ENCODE measurements at regions not wholly inside any gene's neighbourhood (a gene's known extent, or its start where the extent isn't known, plus 50 kb on each side); places are given as distances from the start of the nearest gene placed in this dataset.

DNA sequence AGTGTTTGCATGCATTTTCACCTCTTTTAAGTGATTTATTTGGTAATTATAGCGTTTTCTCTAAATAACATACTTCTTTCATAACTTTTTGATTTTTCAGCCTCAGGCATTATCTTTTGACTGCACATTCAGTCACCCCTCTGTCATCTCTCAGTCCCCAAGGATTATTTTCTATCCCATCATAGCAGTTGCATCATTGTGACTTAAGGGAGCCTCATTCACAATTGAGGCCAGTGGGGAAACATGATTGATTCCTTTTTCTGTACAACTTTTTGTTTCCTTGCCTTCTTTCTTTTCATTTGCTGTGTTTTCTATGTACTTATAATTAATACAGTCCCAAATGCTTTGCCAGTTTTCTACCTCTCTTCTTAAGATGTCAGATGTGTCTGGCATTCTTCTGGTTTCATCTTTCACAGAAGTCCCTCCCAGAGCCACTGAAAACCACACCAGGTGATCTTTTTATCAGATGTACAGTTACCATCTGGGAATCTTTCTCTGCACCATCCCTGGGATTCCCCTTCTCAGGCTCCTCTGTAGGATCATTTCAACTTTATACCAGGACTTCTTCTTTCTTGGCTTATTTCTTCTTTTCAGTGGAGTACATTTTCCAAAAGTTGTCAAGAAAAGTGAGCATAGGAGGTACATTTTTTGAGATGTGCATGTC lies 151.4 kb downstream of the RAP2B start:
- Histone ChIP-seq H3K27me3 (ENCODE audit: insufficient read depth, low read length) (no peaks in the 10 kb centered on the region), H3K36me3 (ENCODE audit: control insufficient read depth in 1 of 2, insufficient read depth in 2 of 2, low read length in 2 of 2) (no peaks in the 10 kb centered on the region), H3K79me2 (ENCODE audit: insufficient read depth, low read length) (no peaks in the 10 kb centered on the region), H4K20me1 (ENCODE audit: insufficient read depth) (no peaks in the 10 kb centered on the region), H3K4me1 (ENCODE audit: control insufficient read depth in 1 of 2, insufficient read depth in 2 of 2, low read length in 2 of 2) (no peaks in the 10 kb centered on the region), H3K4me2 (ENCODE audit: low read length) (no peak overlapping the region), H3K9me2 (ENCODE audit: insufficient read depth) (no peaks in the 10 kb centered on the region), H3K9me3 (ENCODE audit: control insufficient read depth in 1 of 2, insufficient read depth in 1 of 2, low read depth in 1 of 2, low read length in 2 of 2) (no peaks in the 10 kb centered on the region), H3K27ac (ENCODE audit: low read depth, low read length) (no peak overlapping the region), H3K4me3 (replicated peaks in 1 of 2; ENCODE audit: low read depth in 1 of 2, low read length in 2 of 2) (no peak overlapping the region), H3K9ac (ENCODE audit: low read length) (no peak overlapping the region), H2AFZ (ENCODE audit: low read depth, low read length, poor library complexity, severe bottlenecking) (peak overlapping the region; percentile 57)
- CTCF ChIA-PET, result no interaction called here
- ATAC-seq, result no peak
- no peak for DNase-seq (ENCODE audit: low read depth, low spot score)
- RAD21 ChIA-PET (ENCODE audit: low non-redundant PET in 1 of 2, low total read pairs in 2 of 2, uncharacterized antibody in 2 of 2, unreplicated experiment in 2 of 2), result no interaction called here
- TF ChIP-seq EZH2 (IDR thresholded peaks at IDR 0.05) (no peak), ELF1 (IDR thresholded peaks at IDR 0.05; ENCODE audit: borderline replicate concordance, low read depth) (no peak), ZNF274 (IDR thresholded peaks at IDR 0.05; ENCODE audit: low read depth, low read length) (no peak), JUND (IDR thresholded peaks at IDR 0.05) (no peak), POLR2A (IDR thresholded peaks at IDR 0.05; ENCODE audit: borderline replicate concordance, extremely low read depth, insufficient read depth, insufficient read length) (no peak), ZFX (IDR thresholded peaks at IDR 0.05) (no peak), EGR1 (IDR thresholded peaks at IDR 0.05; ENCODE audit: low read depth) (no peak), RAD21 (IDR thresholded peaks at IDR 0.05; ENCODE audit: low read depth) (no peak), SRF (IDR thresholded peaks at IDR 0.05; ENCODE audit: low read depth) (no peak), TCF7L2 (IDR thresholded peaks at IDR 0.05; ENCODE audit: borderline replicate concordance, extremely low read depth, insufficient read depth, insufficient read length) (no peak)
- TF ChIP-seq, protein P1, sequence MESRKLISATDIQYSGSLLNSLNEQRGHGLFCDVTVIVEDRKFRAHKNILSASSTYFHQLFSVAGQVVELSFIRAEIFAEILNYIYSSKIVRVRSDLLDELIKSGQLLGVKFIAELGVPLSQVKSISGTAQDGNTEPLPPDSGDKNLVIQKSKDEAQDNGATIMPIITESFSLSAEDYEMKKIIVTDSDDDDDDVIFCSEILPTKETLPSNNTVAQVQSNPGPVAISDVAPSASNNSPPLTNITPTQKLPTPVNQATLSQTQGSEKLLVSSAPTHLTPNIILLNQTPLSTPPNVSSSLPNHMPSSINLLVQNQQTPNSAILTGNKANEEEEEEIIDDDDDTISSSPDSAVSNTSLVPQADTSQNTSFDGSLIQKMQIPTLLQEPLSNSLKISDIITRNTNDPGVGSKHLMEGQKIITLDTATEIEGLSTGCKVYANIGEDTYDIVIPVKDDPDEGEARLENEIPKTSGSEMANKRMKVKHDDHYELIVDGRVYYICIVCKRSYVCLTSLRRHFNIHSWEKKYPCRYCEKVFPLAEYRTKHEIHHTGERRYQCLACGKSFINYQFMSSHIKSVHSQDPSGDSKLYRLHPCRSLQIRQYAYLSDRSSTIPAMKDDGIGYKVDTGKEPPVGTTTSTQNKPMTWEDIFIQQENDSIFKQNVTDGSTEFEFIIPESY (IDR thresholded peaks at IDR 0.05; ENCODE audit: extremely low read depth, insufficient replicate concordance, low read length), result no peak
- TF ChIP-seq, protein P2, sequence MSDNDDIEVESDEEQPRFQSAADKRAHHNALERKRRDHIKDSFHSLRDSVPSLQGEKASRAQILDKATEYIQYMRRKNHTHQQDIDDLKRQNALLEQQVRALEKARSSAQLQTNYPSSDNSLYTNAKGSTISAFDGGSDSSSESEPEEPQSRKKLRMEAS (IDR thresholded peaks at IDR 0.05), result no peak
- POLR2A ChIA-PET, result no interaction called here
- intact Hi-C loops (cut with micrococcal nuclease), result no loop called here
- no TSS peak for BruUV-seq (replicated peaks)

Data from HCT116 (cell line).